Astrocyte of the spinal cord (primary cell): ENCODE measurements at regions not wholly inside any gene's neighbourhood (a gene's known extent, or its start where the extent isn't known, plus 50 kb on each side); places are given as distances from the start of the nearest gene placed in this dataset.

Source experiments
- DNase-seq: peaks from one replicate; pipeline ENCODE4 v3.0.0; 2011; ENCODE audit warnings: low read depth, low spot score
- H3K4me3 ChIP-seq: 2 replicates; pipeline ENCODE4 v1.5.1; 2011; ENCODE audit warnings: low read depth, mild to moderate bottlenecking, low read length, moderate library complexity
- in situ Hi-C: cut with HindIII; loops from 2 replicates; pipeline ENCODE4 v1.10.0; 2017; ENCODE audit warnings: low sequenced_read_pairs
- TF ChIP-seq, protein P1 (sequence below): IDR thresholded peaks from 2 replicates; pipeline ENCODE4 v1.5.1; 2012; ENCODE audit warnings: low read depth, mild to moderate bottlenecking, low read length, inconsistent platforms

DNA sequence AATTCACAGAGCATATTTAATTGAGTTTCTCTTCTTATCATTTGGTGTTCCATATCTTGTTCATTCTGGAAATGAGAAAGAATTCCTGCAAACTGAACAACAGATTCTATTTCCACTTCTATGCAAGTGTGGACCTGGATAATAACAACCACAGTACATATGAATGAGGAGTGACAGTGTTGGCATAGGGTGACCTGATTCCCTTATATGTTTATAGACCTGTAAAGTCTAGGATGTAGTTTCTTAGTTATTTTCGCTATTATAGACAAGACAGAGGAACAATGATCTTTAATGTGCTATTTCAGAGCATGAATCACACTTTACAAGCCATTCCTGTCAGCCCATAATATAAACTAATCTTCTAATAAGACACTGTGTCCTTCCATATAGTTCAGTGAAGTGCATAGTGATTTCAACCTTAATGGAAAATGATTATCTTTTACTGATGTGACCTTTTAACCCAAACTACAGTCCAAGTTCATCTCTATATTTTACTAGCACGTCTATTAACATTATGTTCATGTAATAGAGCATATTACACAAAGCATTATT lies 88.2 kb upstream of the FAM174A start:
- TF ChIP-seq, protein P1, sequence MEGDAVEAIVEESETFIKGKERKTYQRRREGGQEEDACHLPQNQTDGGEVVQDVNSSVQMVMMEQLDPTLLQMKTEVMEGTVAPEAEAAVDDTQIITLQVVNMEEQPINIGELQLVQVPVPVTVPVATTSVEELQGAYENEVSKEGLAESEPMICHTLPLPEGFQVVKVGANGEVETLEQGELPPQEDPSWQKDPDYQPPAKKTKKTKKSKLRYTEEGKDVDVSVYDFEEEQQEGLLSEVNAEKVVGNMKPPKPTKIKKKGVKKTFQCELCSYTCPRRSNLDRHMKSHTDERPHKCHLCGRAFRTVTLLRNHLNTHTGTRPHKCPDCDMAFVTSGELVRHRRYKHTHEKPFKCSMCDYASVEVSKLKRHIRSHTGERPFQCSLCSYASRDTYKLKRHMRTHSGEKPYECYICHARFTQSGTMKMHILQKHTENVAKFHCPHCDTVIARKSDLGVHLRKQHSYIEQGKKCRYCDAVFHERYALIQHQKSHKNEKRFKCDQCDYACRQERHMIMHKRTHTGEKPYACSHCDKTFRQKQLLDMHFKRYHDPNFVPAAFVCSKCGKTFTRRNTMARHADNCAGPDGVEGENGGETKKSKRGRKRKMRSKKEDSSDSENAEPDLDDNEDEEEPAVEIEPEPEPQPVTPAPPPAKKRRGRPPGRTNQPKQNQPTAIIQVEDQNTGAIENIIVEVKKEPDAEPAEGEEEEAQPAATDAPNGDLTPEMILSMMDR, result no peak
- no peak overlapping the region for H3K4me3 ChIP-seq
- no peak for DNase-seq
- in situ Hi-C loops, result no loop called here

DNA sequence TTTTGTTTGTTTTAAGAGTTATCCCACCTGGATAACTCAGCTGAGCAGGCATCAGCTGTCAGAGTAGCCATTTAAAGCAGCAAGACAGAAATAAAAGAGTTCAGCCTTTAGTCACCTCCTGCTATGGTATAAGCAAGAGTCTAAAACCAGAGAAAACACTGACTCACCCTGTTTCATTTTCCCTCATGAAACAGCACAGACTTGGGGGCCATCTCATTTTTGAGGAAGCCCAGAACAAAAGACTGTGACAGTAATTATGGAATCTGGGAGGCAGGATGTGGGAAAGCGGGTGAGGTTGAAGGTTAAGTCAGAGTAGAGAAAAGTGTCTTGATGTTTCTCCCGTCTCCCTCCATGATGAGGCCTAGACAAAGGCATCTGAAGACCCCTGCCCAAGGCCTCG lies 90.2 kb upstream of the FAM174A start:
- H3K4me3 ChIP-seq, result no peak overlapping the region
- in situ Hi-C loops, result no loop called here
- peak; percentile 63 for DNase-seq
- TF ChIP-seq, protein P1, result no peak

DNA sequence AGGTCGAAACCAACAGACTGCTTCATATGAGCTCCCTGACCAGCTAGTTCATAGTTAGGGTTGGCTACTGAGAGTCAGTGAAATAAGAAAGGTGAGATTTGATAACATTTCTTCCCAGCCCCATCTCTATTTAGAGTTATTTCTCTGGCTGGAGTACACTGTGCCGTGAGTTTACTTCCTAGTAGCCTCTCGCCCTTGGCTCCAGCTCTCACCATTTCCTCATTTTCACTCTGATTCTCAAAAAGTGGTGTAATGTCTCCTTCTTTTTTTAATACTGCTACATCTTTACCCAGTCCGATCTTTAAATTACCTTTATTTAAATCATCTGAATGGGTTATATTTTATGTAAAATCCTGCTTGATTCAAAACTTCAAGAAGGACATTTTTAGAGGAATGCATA lies 100.4 kb upstream of the FAM174A start:
- TF ChIP-seq, protein P1, result no peak
- in situ Hi-C loops, result no loop called here

DNA sequence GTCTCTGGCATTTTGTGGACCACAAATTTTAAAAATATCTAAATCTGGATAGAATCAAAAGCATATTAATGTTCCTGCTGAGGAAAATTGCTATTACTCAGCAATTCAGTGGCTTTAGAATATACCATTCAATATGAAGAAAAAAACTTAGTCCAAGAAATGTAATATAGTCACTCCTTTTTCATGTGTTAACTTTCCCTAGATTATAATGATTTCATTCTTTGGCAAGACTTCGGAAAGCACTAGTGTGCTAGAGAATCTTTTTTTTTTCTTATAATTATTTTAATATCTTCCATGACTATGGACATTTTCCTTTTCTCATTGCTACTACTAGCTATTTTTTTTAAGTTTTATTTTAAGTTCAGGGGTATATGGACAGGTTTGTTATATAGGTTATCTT lies 102.4 kb upstream of the FAM174A start:
- no peak overlapping the region for H3K4me3 ChIP-seq
- no peak for DNase-seq
- in situ Hi-C loops, result no loop called here
- TF ChIP-seq, protein P1, result no peak

More for the DNA sequence above, 100.4 kb upstream of the FAM174A start:
- H3K4me3 ChIP-seq, result no peak overlapping the region
- DNase-seq, result no peak

DNA sequence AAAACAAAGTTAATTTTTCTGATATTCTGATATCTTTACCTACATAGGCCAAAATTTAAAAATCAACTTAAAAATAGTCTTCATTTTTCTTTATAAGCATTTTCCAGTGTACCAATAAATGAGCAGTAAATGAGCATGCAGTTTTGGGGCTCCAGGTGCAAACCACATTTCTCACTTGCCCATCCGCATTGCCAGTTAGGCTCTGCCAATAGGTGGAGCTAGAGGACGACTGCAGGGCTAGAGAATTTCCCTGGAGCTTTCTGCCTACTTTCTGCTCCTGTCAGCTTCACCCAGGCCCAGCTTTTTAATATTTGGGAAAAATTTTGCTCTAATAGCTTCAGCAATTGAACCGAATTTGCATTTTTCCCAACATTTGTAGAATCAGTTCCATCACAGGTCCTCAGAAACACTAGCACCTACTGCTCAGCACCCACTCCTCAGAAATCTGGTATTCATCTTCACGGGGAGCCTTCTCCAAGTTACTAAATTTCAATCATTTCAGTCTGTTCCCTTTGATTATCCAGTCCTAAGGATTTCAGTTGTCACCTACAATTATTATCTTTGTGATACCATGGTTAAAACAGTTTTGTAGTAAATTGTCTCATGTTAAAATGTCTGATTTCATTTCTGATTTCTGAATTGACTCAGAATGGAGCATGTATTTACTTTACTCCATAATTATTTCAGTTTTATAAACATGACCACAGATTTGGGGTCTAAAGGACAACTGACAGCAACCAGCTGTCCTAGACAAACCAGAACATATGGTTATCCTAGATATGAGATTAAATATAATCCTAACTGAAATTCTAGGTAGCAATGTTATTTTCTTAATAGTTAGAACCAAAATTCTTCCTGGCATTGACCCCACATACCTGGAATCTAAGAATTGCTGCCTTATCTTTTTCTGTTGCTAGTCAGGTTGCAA lies 104.6 kb upstream of the FAM174A start:
- in situ Hi-C loops, result no loop called here
- TF ChIP-seq, protein P1, result peak; percentile 99
- DNase-seq, result peak; percentile 47

DNA sequence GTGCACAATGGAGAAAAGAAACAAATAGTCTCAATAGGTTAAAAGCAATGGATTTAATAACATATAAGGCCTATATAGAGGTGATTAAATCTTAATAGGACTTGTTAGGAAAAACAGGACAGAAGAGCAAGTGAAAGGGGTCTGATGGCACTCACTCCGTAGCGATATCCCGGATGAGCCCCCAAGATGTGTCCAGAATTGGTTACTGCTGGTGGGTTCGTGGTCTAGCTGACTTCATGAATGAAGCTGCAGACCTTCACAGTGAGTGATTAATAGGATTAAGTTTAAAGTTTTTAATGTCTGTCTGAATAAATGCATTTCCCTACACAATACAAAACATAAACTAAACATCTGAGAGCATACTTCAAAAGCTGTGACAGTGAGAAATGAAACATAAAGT lies 110.4 kb upstream of the FAM174A start:
- peak; percentile 12 for DNase-seq
- TF ChIP-seq, protein P1, result no peak
- in situ Hi-C loops, result no loop called here
- no peak overlapping the region for H3K4me3 ChIP-seq

More for the DNA sequence above, 104.6 kb upstream of the FAM174A start:
- H3K4me3 ChIP-seq, result no peak overlapping the region
